Thoracic aorta (tissue), 2 donors: ENCODE measurements at regions not wholly inside any gene's neighbourhood (a gene's known extent, or its start where the extent isn't known, plus 50 kb on each side); places are given as distances from the start of the nearest gene placed in this dataset.
"Not testable (repeated sequence)": the region's sequence is repeated elsewhere in the genome, so short reads cannot be mapped to it uniquely, and the experiment has no call there.

Experiments
- ATAC-seq: fragments of 150-250 bp; one replicate; pipeline ENCODE4 v1.8.0; 2017; ENCODE audit warnings: low read depth; ENCODE audit not compliant: insufficient number of reproducible peaks, low FRiP score
- DNase-seq: peaks from one replicate; pipeline ENCODE4 v3.0.0-alpha.2; 2020; ENCODE audit warnings: low spot score
- H3K27ac ChIP-seq, 2 donors: fragments of 200-600 bp; sonication (generic); 1 replicate in 1 of 2; 2 replicates in 1 of 2; pipeline ENCODE4 v1.5.1; 2016; ENCODE audit warnings: mild to moderate bottlenecking in 2 of 2, moderate library complexity in 2 of 2
- H3K27me3 ChIP-seq: fragments of 200-600 bp; sonication (generic); replicated peaks from 2 replicates; pipeline ENCODE4 v1.6.0; 2016; ENCODE audit warnings: mild to moderate bottlenecking; ENCODE audit not compliant: insufficient read depth
- H3K36me3 ChIP-seq: fragments of 200-600 bp; sonication (generic); one replicate; pipeline ENCODE4 v1.5.1; 2016
- H3K4me1 ChIP-seq, 2 donors: fragments of 200-600 bp; sonication (generic); 1 replicate in 1 of 2; 2 replicates in 1 of 2; pipeline versions ENCODE4 v1.5.1 to v1.6.0; 2016; ENCODE audit warnings: low read depth in 2 of 2, mild to moderate bottlenecking in 1 of 2; ENCODE audit not compliant: control insufficient read depth in 1 of 2
- H3K4me3 ChIP-seq: fragments of 200-600 bp; sonication (generic); 2 replicates; pipeline ENCODE4 v1.5.1; 2016; ENCODE audit warnings: mild to moderate bottlenecking
- H3K9me3 ChIP-seq: fragments of 200-600 bp; sonication (generic); 2 replicates; pipeline ENCODE4 v1.5.1; 2016
- CTCF ChIP-seq: fragments of 200-600 bp; sonication (generic); IDR thresholded peaks from one replicate; pipeline ENCODE4 v1.5.1; 2019; ENCODE audit warnings: antibody characterized with exemption

- H3K27ac ChIP-seq, H3K27me3 ChIP-seq, H3K36me3 ChIP-seq, H3K9me3 ChIP-seq, ATAC-seq, DNase-seq, H3K4me3 ChIP-seq: not testable (repeated sequence)
- peaks cover 8 to 20% of the 10 kb centered on the region in 2 donors for H3K4me1 ChIP-seq
Observed at GRCh38 chr1:95167503-95167902, 50.3 kb downstream of the TLCD4 start.

- no peak for TF ChIP-seq CTCF
- Histone ChIP-seq H3K9me3 (peaks cover 5% of the 10 kb centered on the region), H3K27ac (no peak overlapping the region)
Observed at GRCh38 chr1:95168028-95168427, 50.9 kb downstream of the TLCD4 start.

GRCh38 chr1:95168761-95169351 is 51.7 kb downstream of the TLCD4 start:
- ATAC-seq (no peak), DNase-seq (no peak)
- no peaks in the 10 kb centered on the region for H3K9me3 ChIP-seq
- TF ChIP-seq CTCF, result no peak
- H3K4me1 ChIP-seq, result peaks cover 8 to 20% of the 10 kb centered on the region in 2 donors
- H3K4me3 ChIP-seq, result no peak overlapping the region
- no peaks in the 10 kb centered on the region for H3K27me3 ChIP-seq
- H3K36me3 ChIP-seq, result no peaks in the 10 kb centered on the region
- H3K27ac ChIP-seq, result peak overlapping the region in 1 of 2 donors; percentile 11

More at GRCh38 chr1:95168028-95168427, 50.9 kb downstream of the TLCD4 start:
- Histone ChIP-seq H3K4me1 (peaks cover 8 to 20% of the 10 kb centered on the region in 2 donors), H3K4me3 (no peak overlapping the region), H3K36me3 (no peaks in the 10 kb centered on the region), H3K27me3 (no peaks in the 10 kb centered on the region)
- DNase-seq (no peak), ATAC-seq (no peak)

- H3K4me3 ChIP-seq, result no peak overlapping the region
- H3K36me3 ChIP-seq, result no peaks in the 10 kb centered on the region
- H3K9me3 ChIP-seq, result no peaks in the 10 kb centered on the region
- no peak for ATAC-seq
- peaks cover 8 to 20% of the 10 kb centered on the region in 2 donors for H3K4me1 ChIP-seq
- TF ChIP-seq CTCF, result no peak
- DNase-seq, result no peak
- H3K27me3 ChIP-seq, result no peaks in the 10 kb centered on the region
- H3K27ac ChIP-seq, result no peak overlapping the region
Observed at GRCh38 chr1:95169548-95169947, 52.4 kb downstream of the TLCD4 start.

- Histone ChIP-seq H3K4me3 (no peak overlapping the region), H3K4me1 (peaks cover 8 to 20% of the 10 kb centered on the region in 2 donors), H3K9me3 (no peaks in the 10 kb centered on the region), H3K27ac (no peak overlapping the region), H3K27me3 (no peaks in the 10 kb centered on the region), H3K36me3 (no peaks in the 10 kb centered on the region)
- DNase-seq (no peak), ATAC-seq (no peak)
- no peak for TF ChIP-seq CTCF
Observed at GRCh38 chr1:95171270-95172245, 54.4 kb downstream of the TLCD4 start.
